Gastroesophageal sphincter (tissue), 3 donors: ENCODE measurements at regions not wholly inside any gene's neighbourhood (a gene's known extent, or its start where the extent isn't known, plus 50 kb on each side); places are given as distances from the start of the nearest gene placed in this dataset.

Experiments used
- CTCF ChIP-seq, 4 experiments: fragments of 200-600 bp in 2 of 4; fragments of 450-650 bp in 2 of 4; sonication (generic) in 1 of 4; IDR thresholded peaks; one replicate each; pipeline ENCODE4 v1.5.1; 2017 to 2019; ENCODE audit warnings: antibody characterized with exemption in 4 of 4, mild to moderate bottlenecking in 2 of 4, moderate library complexity in 2 of 4
- EP300 ChIP-seq: sonication (generic); formaldehyde crosslinking; IDR thresholded peaks from one replicate; pipeline ENCODE4 v1.6.1; 2017; ENCODE audit warnings: antibody characterized with exemption, mild to moderate bottlenecking
- POLR2A ChIP-seq, 2 donors: fragments of 450-650 bp; IDR thresholded peaks; one replicate each; pipeline ENCODE4 v1.6.1; 2017; ENCODE audit warnings: antibody characterized with exemption in 2 of 2, mild to moderate bottlenecking in 2 of 2, moderate library complexity in 1 of 2
- POLR2AphosphoS5 ChIP-seq: sonication (generic); formaldehyde crosslinking; IDR thresholded peaks from one replicate; pipeline ENCODE4 v1.6.1; 2017; ENCODE audit warnings: antibody characterized with exemption

GRCh38 chrX:74230094-74230493 lies 73.9 kb upstream of the ZCCHC13 start:
- TF ChIP-seq CTCF (IDR thresholded peaks at IDR 0.05): no peak
- no peak for TF ChIP-seq POLR2A (IDR thresholded peaks at IDR 0.05)
- no peak for TF ChIP-seq EP300
- no peak for TF ChIP-seq POLR2AphosphoS5
